ENCODE measurements at regions not wholly inside any gene's neighbourhood (a gene's known extent, or its start where the extent isn't known, plus 50 kb on each side); places are given as distances from the start of the nearest gene placed in this dataset.

GRCh38 chr2:16774091-16774490, 108.5 kb upstream of the CYRIA start:
- DNase-seq (no peak), ATAC-seq (no peak)
- ChIA-PET POLR2A (interaction anchor here (0.6 kb wide), 1 partner anchor 401 kb away, joined by 3 read pairs; no protein-coding TSS in a partner anchor), CTCF (interaction anchor here (1.5 kb wide), 1 partner anchor 536 kb away, joined by 5 read pairs; no protein-coding TSS in a partner anchor)
- no peak overlapping the region for H3K4me3 Mint-ChIP-seq
- H3K36me3 Mint-ChIP-seq (ENCODE audit: low read depth): no peaks in the 10 kb centered on the region
- H3K27me3 Mint-ChIP-seq: peaks cover 12% of the 10 kb centered on the region
- no peaks in the 10 kb centered on the region for H3K4me1 Mint-ChIP-seq (ENCODE audit: low read depth)
- no peak for TF ChIP-seq CTCF (IDR thresholded peaks at IDR 0.05)
- no peak overlapping the region for H3K27ac Mint-ChIP-seq
- intact Hi-C loops (cut with micrococcal nuclease): loop anchor here (5.0 kb wide), 1 partner anchor 383 kb away; no protein-coding TSS in a partner anchor
- H3K9me3 Mint-ChIP-seq: no peaks in the 10 kb centered on the region

GRCh38 chr2:16773080-16773713, 107.6 kb upstream of the CYRIA start:
- POLR2A ChIA-PET: no interaction called here
- ATAC-seq (peak; percentile 49), DNase-seq (peak; percentile 35)
- Mint-ChIP-seq H3K4me1 (ENCODE audit: low read depth) (no peaks in the 10 kb centered on the region), H3K36me3 (ENCODE audit: low read depth) (no peaks in the 10 kb centered on the region), H3K27me3 (peaks cover 13% of the 10 kb centered on the region), H3K27ac (no peak overlapping the region), H3K4me3 (no peak overlapping the region), H3K9me3 (no peaks in the 10 kb centered on the region)
- intact Hi-C loops (cut with micrococcal nuclease): loop anchor here (5.0 kb wide), 1 partner anchor 384 kb away; no protein-coding TSS in a partner anchor
- peak; percentile 49 for TF ChIP-seq CTCF (IDR thresholded peaks at IDR 0.05)
- CTCF ChIA-PET: interaction anchor here (1.0 to 1.8 kb wide), 3 partner anchors 113 to 898 kb away, joined by 3 to 5 read pairs (median 4); no protein-coding TSS in a partner anchor

- ChIA-PET CTCF (interaction anchor here (3.0 kb wide), 1 partner anchor 11 kb away, joined by 23 read pairs; no protein-coding TSS in a partner anchor), POLR2A (no interaction called here)
- Mint-ChIP-seq H3K36me3 (ENCODE audit: low read depth) (no peaks in the 10 kb centered on the region), H3K27me3 (peaks cover 14% of the 10 kb centered on the region), H3K9me3 (no peaks in the 10 kb centered on the region), H3K27ac (no peak overlapping the region), H3K4me1 (ENCODE audit: low read depth) (no peaks in the 10 kb centered on the region), H3K4me3 (no peak overlapping the region)
- TF ChIP-seq CTCF (IDR thresholded peaks at IDR 0.05): no peak
- DNase-seq: no peak
- no peak for ATAC-seq
- intact Hi-C loops (cut with micrococcal nuclease): no loop called here
These were observed 102.3 kb upstream of the CYRIA start for GRCh38 chr2:16767789-16768476.

GRCh38 chr2:16765356-16765755, 99.7 kb upstream of the CYRIA start:
- H3K4me1 Mint-ChIP-seq (ENCODE audit: low read depth): no peaks in the 10 kb centered on the region
- no peaks in the 10 kb centered on the region for H3K9me3 Mint-ChIP-seq
- H3K27me3 Mint-ChIP-seq: peaks cover 12% of the 10 kb centered on the region
- ATAC-seq: no peak
- no peak for DNase-seq
- intact Hi-C loops (cut with micrococcal nuclease): no loop called here
- H3K4me3 Mint-ChIP-seq: no peak overlapping the region
- no peak overlapping the region for H3K27ac Mint-ChIP-seq
- no peaks in the 10 kb centered on the region for H3K36me3 Mint-ChIP-seq (ENCODE audit: low read depth)
- TF ChIP-seq CTCF (IDR thresholded peaks at IDR 0.05): no peak
- ChIA-PET POLR2A (no interaction called here), CTCF (interaction anchor here (0.7 kb wide), 1 partner anchor 8 kb away, joined by 3 read pairs; no protein-coding TSS in a partner anchor)

GRCh38 chr2:16764487-16764886, 98.9 kb upstream of the CYRIA start:
- ChIA-PET POLR2A (no interaction called here), CTCF (no interaction called here)
- intact Hi-C loops (cut with micrococcal nuclease): no loop called here
- ATAC-seq: no peak
- H3K4me1 Mint-ChIP-seq (ENCODE audit: low read depth): no peaks in the 10 kb centered on the region
- H3K36me3 Mint-ChIP-seq (ENCODE audit: low read depth): no peaks in the 10 kb centered on the region
- no peak overlapping the region for H3K4me3 Mint-ChIP-seq
- H3K27me3 Mint-ChIP-seq: peaks cover 7% of the 10 kb centered on the region
- no peak for DNase-seq
- no peak for TF ChIP-seq CTCF (IDR thresholded peaks at IDR 0.05)
- H3K9me3 Mint-ChIP-seq: no peaks in the 10 kb centered on the region
- no peak overlapping the region for H3K27ac Mint-ChIP-seq
